ENCODE measurements at regions not wholly inside any gene's neighbourhood (a gene's known extent, or its start where the extent isn't known, plus 50 kb on each side); places are given as distances from the start of the nearest gene placed in this dataset.

DNA sequence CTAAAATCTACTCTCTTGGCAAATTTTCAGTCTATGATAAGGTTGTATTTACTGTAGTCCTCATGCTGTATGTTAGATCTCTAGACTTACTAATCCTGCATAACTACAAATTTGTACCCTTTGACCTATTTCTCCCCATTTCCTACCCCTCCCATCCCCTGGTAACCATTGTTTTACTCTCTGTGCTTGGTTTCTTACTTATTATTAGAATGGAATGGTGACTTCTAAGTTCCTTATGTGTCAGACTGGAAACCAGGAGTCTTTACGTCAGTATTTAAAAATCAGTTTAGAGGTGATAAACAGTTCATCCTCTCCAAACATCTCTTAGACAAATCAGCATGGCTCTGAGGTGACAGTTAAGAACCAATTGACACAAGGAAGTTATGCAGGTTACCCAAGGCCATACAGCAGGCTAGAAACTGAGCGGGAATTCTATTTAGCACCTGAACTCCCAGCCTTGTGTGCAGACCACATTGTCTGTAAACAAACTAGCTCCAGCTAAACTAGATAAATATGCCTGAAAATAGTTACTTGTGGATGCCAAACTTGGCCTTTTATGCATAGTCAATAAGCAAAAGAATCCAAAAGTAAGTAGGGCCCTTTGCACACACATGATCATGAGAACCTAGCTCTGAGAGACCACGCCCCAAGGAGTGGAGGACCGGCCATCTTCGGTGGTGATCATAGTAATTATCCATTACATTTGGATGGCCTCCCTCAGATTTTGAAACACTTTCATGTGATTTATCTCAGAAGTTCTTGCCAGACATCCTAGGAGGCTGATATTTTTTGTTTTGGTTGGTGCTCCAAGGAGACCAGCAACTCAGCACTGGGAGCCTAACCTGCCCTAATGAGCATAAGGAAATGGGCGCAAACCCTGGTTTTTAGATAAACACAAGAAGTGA lies 72.3 kb upstream of the BOC start:
- DNase-seq (ENCODE audit: low spot score): no peak

DNA sequence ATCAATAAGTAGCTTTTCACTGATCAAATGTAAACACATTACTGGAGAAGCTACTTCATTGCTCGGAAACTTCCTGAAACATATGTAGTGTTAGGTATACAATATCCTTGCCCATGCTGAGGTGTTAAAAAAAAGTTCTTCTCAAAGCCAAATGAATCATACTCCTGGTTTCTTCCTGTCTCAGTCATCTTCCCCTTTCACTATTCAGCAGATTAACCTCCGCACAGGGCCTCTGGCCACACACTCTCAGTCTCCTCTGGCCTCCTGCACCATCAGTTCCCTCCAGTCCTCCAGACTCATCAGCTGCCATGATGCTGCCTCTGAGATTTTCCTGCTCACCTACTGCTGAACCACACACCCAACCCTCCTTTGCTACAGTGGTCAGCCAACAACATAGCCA lies 70.5 kb upstream of the BOC start:
- no peak for DNase-seq (ENCODE audit: low spot score)

DNA sequence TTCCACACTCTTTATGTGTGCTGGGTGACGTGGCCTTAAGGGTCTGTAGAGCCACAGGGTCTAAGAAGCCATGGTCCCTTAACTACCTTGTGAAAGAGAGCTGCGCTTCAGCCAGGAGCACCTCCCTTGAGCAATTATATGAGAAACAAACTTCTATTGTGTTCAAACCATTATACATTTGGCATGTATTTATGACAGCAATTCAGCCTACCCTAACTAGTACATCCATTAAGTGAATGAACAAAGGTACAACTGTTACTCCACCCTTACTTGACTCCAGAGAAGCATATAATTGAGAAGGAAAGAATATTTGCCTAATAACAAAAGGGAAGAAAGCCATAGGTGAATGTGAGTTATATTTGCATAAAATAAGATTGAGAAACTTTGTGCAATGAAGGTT lies 69.8 kb upstream of the BOC start:
- no peak for DNase-seq (ENCODE audit: low spot score)

DNA sequence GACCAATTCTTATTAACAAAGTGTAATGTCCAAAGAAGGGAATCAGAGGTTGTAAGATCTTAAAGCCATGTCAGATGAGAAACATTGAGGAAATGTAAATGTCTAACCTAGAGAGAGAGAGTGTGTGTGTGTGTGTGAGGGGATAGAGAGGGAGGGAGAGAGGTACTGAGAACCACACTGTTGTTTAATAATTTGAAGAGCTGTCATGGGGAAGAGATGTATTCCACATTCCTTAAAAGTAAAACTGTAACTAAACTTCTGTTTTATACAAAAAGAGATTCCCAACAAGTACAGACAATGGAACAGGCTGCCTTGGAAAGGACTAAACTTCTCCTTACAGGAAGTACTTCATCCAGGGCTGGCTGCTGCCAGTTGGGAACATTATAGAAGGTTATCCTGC lies 68.9 kb upstream of the BOC start:
- no peak for DNase-seq (ENCODE audit: low spot score)

DNA sequence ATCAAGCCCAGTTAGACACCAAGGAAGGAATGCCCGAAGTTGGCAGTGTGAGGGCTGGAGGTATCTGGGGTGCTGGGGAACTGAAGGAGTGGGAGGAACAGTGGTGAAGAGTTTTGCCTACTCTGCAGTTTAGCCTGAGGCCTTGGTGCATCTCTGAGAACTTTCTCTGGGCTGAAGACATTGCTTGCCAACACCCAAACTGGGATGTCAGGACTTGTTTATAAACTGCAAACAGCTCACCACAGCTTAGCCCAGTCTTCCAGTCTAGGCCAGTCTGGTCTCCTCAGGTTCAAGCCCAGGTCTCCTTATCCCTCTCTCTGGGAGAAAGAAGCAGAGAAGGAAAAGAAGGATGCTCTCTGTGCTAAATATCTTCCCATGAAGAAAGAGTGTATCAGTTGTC lies 68.0 kb upstream of the BOC start:
- DNase-seq (ENCODE audit: low spot score): no peak

DNA sequence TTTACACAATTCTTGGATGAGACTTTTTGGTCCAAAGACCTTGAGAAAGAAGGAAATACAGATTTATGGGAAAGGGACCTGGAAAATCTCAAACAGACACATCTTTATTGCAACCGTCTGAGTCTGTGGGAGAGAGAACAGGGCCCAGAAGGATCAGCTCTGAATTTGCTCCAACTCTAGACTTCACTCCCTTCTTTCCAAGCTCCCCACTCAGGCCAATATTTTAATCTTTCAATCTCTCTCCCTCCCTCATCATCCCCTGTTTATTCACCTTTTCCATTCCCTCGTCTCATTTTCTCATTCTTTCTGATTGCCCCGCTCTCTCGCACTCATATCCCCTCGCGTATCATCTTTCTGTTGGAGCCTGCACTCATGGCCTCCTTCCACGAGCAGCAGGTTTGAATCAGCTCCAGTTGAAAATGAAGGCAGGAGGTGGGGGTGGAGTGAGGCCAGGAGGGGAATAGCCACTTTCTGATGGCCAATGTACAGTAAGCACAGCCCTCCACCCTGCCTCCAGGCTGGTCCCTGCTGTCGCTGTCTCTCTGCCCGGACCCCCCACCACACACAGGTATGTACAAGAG lies 63.6 kb upstream of the BOC start:
- no peak for DNase-seq (ENCODE audit: low spot score)

DNA sequence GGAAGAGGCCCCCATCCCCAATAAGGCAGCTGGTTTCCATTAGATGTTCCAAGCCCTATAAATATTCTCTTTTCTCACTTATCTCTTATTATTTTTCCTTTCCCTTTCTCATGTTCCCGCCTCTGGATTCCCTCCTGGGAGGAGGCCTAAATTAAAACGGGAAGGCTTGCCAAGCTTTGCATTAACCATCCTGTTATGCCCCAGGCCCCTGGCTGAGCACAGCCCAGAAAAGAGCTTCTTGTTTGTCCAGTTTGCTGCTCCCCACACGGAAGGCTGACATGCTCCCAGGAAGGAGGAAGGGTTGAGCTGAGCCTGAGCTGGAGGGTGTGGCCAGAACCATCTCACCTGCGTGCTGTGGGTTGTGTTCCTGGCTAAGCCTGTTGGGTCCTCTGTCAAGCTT lies 63.1 kb upstream of the BOC start:
- DNase-seq (ENCODE audit: low spot score): no peak

DNA sequence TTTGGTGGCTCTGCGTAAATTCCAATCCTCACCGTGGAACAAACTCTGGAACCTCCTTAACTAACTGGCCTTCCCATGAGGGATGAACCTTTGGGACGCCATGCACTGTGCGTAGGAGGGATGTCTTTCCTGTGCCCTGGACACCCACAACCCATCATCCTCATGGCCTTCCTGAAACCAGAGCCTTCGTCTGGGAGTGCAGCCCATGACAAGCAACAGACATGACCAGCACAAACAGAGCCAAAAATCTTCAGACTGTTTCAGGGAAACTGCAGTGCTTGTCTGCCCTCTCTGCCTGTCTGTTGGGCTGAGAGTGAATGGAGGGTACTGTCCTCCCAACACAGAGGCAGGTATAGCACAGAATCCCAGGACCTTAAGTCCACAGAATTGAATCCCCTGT lies 61.1 kb upstream of the BOC start:
- no peak for DNase-seq (ENCODE audit: low spot score)

DNA sequence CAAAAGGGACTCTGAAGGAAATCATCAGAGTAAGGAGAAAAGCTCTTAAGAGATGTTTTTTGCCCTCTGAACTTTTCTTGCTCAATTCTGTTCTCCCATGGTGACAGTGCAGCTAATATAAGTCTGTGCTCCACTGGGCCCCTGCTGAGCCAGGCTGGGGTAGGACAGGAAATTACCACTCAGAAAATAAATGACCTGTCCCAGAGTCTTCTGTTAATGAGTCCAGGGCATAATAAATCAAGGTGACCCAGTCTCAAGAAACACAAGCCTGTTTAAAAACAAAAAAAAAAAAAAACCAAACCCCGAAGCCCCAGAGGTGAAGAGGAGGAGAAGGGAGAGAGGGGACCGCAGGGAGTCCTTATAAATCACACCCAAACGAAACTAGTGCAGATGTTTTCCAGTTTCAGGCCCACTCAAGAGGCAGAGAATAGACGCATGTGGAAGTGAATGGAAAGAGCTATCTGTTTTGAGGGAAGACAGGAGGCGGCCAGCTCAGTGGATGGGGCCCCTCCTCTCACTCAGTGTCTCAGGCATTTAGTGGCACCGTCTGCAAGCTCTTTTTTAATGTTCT lies 59.8 kb upstream of the BOC start:
- DNase-seq (ENCODE audit: low spot score): no peak

DNA sequence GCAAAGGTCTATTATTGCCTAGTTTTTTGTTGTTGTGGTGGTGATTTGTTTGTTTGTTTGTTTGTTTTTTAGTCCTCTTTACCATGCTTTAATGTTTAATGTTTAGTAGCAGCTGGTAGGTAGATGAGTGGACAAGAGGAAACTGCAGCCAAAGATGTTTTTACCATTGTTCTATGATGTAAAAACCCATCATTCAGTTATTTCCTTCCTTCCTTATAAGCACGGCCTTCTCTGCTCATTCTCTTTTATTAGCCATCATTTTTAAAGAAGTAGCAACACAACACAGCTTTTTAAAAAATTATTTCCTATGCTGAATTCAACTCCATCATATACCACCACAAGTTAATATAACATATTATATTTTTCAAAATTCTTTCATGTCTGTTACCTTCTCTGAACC lies 58.5 kb upstream of the BOC start:
- DNase-seq (ENCODE audit: low spot score): no peak

DNA sequence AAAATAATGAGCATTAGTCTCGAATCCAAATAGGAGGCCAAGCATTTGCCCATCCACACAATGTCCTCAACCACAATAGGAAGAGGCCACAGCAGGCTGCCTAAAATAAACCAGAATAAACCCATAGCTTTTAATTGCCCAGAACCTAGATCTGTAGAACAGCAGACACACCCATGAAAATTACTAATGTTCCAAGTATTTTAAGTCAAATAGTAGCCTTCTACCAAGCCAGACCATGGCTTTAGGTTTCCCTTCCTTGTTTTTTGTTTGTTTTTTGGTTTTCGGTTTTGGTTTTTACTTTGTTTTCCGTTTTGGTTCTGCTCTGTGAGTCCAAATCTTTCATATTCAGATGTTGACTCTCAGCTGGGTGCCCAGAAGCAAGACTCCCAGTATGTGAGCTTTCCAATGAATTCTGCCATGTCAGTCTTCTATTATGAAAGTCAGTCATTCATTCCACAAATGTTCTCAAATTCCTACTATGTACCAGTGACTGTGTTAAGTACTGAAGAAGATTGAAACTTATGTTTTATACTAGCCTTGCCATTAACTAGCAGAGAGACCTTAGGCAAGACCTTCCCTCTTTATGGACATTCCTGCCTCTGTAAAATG lies 57.8 kb upstream of the BOC start:
- DNase-seq (ENCODE audit: low spot score): no peak

DNA sequence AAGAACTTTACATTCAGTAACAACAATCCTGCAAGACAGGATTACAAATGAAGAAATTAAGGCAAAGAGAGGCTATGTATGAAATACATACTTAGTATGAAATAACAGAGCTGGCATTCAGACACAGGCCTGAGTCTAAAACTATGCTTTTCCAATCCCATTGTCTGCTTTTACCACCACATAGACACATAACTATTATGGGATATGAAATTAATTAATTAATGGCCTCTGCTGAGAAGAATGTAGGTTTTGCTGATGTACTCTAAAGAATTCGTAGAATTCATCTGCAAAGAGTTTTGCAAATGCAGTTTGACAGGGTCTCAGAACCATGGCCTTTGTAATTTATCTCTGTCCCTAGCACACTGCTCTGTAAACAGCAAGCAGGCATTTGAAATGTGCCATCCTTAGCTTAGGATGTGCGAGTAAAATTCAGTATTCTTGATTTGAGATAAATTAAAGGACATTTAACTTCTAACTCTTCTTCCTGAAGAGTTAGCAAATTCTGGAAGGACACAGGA lies 54.5 kb upstream of the BOC start:
- no peak for DNase-seq (ENCODE audit: low spot score)

DNA sequence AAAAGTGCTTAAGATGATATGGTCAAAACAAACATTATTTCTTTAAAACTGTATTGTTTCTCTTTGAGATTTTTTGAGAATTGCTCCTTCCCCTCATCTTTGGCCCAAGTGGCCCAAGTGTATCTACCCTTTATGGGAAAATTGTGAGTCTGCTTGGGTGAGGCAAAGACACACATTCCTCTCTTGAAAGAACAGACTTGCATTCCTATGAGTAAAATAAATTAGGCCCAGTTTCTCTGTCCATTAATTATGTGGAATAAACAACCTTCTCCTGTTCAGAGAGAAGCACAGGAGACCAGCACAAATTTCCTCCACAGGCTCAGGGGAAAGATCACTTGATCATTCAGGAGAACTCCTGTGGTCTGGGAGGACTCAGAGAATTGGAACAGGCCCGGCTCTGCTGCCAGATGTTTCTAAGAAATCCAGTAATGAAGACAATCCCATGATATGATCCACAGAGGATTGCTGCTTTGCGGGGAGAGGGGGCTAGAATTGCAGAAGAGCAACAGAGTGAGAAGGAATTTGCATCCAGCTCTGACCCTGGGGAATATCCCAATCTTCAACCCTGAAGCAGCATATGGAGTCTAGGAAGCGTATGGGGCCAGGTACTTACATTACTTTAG lies 53.8 kb upstream of the BOC start:
- DNase-seq (ENCODE audit: low spot score): no peak

DNA sequence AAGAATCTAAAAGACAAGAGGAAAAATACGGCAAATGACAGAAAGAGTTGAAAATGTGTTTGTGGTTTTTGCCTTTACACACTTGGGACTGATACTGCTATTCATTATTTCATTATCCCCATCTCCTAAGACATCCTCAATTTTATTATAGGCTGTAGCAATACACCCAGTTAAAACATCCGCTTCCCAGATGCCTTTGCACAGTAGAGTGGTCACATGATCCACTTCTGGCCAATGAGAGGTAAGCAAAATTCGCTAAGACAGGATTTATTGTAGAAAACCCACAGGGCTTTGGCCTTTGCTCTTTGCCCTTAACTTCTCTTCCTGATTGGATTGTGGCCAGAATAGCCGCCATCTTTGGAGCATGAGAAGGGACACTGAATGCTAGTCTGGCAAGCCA lies 53.2 kb upstream of the BOC start:
- DNase-seq (ENCODE audit: low spot score): no peak
